UCSD-AML1 (cell line): ENCODE measurements at regions not wholly inside any gene's neighbourhood (a gene's known extent, or its start where the extent isn't known, plus 50 kb on each side); places are given as distances from the start of the nearest gene placed in this dataset.

Source experiments
- DNase-seq: peaks from one replicate; lab custom pipeline; 2025; ENCODE audit not compliant: unreplicated experiment; lab: John Stamatoyannopoulos, UW

- DNase-seq: no peak
Measured at GRCh38 chr4:53653484-53654053, 62.3 kb upstream of the LNX1 start.

GRCh38 chr4:53651156-53651735 lies 60.0 kb upstream of the LNX1 start:
- no peak for DNase-seq

GRCh38 chr4:53649357-53649756 lies 58.1 kb upstream of the LNX1 start:
- no peak for DNase-seq

GRCh38 chr4:53647547-53647946 lies 56.3 kb upstream of the LNX1 start:
- DNase-seq: no peak

- DNase-seq: no peak
Measured at GRCh38 chr4:53646795-53647194, 55.5 kb upstream of the LNX1 start.

- no peak for DNase-seq
Measured at GRCh38 chr4:53645108-53645507, 53.8 kb upstream of the LNX1 start.

- DNase-seq: no peak
Measured at GRCh38 chr4:53644607-53645006, 53.3 kb upstream of the LNX1 start.
